Tibial nerve (tissue), 4 donors: ENCODE measurements at regions not wholly inside any gene's neighbourhood (a gene's known extent, or its start where the extent isn't known, plus 50 kb on each side); places are given as distances from the start of the nearest gene placed in this dataset.
"Not testable (repeated sequence)": the region's sequence is repeated elsewhere in the genome, so short reads cannot be mapped to it uniquely, and the experiment has no call there.

Experiments used
- CTCF ChIP-seq, 5 experiments: fragments of 200-600 bp in 3 of 5; fragments of 450-650 bp in 2 of 5; sonication (generic) in 3 of 5; IDR thresholded peaks; one replicate each; pipeline ENCODE4 v1.5.1; 2016 to 2019; ENCODE audit warnings: antibody characterized with exemption in 5 of 5, mild to moderate bottlenecking in 3 of 5, moderate library complexity in 2 of 5
- EP300 ChIP-seq, 2 donors: sonication (generic); formaldehyde crosslinking; IDR thresholded peaks; one replicate each; pipeline ENCODE4 v1.6.1; 2017; ENCODE audit warnings: antibody characterized with exemption in 2 of 2, mild to moderate bottlenecking in 1 of 2
- POLR2A ChIP-seq, 2 donors: fragments of 450-650 bp; IDR thresholded peaks; one replicate each; pipeline ENCODE4 v1.6.1; 2017; ENCODE audit warnings: antibody characterized with exemption in 2 of 2, mild to moderate bottlenecking in 2 of 2, moderate library complexity in 2 of 2

GRCh38 chr5:62255551-62255950, 50.5 kb upstream of the KIF2A start:
- TF ChIP-seq CTCF, EP300, POLR2A (IDR thresholded peaks at IDR 0.05): not testable (repeated sequence)
